ENCODE measurements at regions not wholly inside any gene's neighbourhood (a gene's known extent, or its start where the extent isn't known, plus 50 kb on each side); places are given as distances from the start of the nearest gene placed in this dataset.

GRCh38 chr1:39085174-39085573, 59.0 kb downstream of the NDUFS5 start:
- Histone ChIP-seq H3K9ac (ENCODE audit: insufficient read depth, low read length, poor library complexity, severe bottlenecking) (no peak overlapping the region), H2AFZ (ENCODE audit: insufficient read depth, low read depth, low read length, poor library complexity, severe bottlenecking) (no peak overlapping the region), H3K79me2 (ENCODE audit: insufficient read depth, low read length) (no peaks in the 10 kb centered on the region), H4K20me1 (ENCODE audit: insufficient read depth, low read length) (no peaks in the 10 kb centered on the region), H3K4me2 (replicated peaks; ENCODE audit: extremely low read depth, low read length, poor library complexity, severe bottlenecking) (no peak overlapping the region), H3K4me1 (ENCODE audit: control insufficient read depth in 1 of 2, insufficient read depth in 2 of 2, low read length in 2 of 2) (peaks cover 4 to 13% of the 10 kb centered on the region in 2 donors), H3K27ac (ENCODE audit: low read depth in 1 of 2, low read length in 2 of 2) (no peak overlapping the region), H3K9me3 (replicated peaks in 1 of 2; ENCODE audit: control insufficient read depth in 1 of 2, insufficient read depth in 1 of 2, low read length in 2 of 2) (peaks cover 0 to 4% of the 10 kb centered on the region in 2 donors), H3K27me3 (ENCODE audit: control insufficient read depth in 2 of 2, insufficient read depth in 2 of 2, low read length in 2 of 2) (peaks cover 25 to 33% of the 10 kb centered on the region in 2 donors), H3K36me3 (replicated peaks in 1 of 2; ENCODE audit: control insufficient read depth in 1 of 2, insufficient read depth in 2 of 2, low read length in 2 of 2) (no peaks in the 10 kb centered on the region), H3K4me3 (replicated peaks in 1 of 3; ENCODE audit: low read depth in 2 of 3, low read length in 3 of 3) (no peak overlapping the region)
- H3K4me3 Mint-ChIP-seq: no peak overlapping the region
- peaks cover 23 to 43% (median 34%) of the 10 kb centered on the region in 3 donors for H3K27me3 Mint-ChIP-seq (ENCODE audit: low read depth in 3 of 3)
- no peak for DNase-seq
- H3K9me3 Mint-ChIP-seq: peaks cover 0 to 3% (median 0%) of the 10 kb centered on the region in 7 donors
- H3K36me3 Mint-ChIP-seq: peaks cover 0 to 6% of the 10 kb centered on the region in 2 donors
- intact Hi-C loops (cut with micrococcal nuclease): no loop called here
- TF ChIP-seq, protein P1, sequence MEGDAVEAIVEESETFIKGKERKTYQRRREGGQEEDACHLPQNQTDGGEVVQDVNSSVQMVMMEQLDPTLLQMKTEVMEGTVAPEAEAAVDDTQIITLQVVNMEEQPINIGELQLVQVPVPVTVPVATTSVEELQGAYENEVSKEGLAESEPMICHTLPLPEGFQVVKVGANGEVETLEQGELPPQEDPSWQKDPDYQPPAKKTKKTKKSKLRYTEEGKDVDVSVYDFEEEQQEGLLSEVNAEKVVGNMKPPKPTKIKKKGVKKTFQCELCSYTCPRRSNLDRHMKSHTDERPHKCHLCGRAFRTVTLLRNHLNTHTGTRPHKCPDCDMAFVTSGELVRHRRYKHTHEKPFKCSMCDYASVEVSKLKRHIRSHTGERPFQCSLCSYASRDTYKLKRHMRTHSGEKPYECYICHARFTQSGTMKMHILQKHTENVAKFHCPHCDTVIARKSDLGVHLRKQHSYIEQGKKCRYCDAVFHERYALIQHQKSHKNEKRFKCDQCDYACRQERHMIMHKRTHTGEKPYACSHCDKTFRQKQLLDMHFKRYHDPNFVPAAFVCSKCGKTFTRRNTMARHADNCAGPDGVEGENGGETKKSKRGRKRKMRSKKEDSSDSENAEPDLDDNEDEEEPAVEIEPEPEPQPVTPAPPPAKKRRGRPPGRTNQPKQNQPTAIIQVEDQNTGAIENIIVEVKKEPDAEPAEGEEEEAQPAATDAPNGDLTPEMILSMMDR (IDR thresholded peaks at IDR 0.05): no peak
- 100% methylated on average over 2 of the region's 4 CpGs for WGBS (ENCODE audit: insufficient coverage)
- peaks cover 18% of the 10 kb centered on the region for H3K4me1 Mint-ChIP-seq
- no peak overlapping the region for H3K27ac Mint-ChIP-seq

GRCh38 chr1:39086386-39086785, 60.2 kb downstream of the NDUFS5 start:
- no peak overlapping the region for H2AFZ ChIP-seq (ENCODE audit: insufficient read depth, low read depth, low read length, poor library complexity, severe bottlenecking)
- intact Hi-C loops (cut with micrococcal nuclease): no loop called here

More at GRCh38 chr1:39086386-39086785, 60.2 kb downstream of the NDUFS5 start:
- TF ChIP-seq, protein P1 (IDR thresholded peaks at IDR 0.05): no peak
- Histone ChIP-seq H3K27me3 (ENCODE audit: control insufficient read depth in 2 of 2, insufficient read depth in 2 of 2, low read length in 2 of 2) (peaks cover 17 to 24% of the 10 kb centered on the region in 2 donors), H3K27ac (ENCODE audit: low read depth in 1 of 2, low read length in 2 of 2) (no peak overlapping the region), H3K4me2 (replicated peaks; ENCODE audit: extremely low read depth, low read length, poor library complexity, severe bottlenecking) (no peak overlapping the region), H3K4me3 (replicated peaks in 1 of 3; ENCODE audit: low read depth in 2 of 3, low read length in 3 of 3) (no peak overlapping the region), H3K4me1 (ENCODE audit: control insufficient read depth in 1 of 2, insufficient read depth in 2 of 2, low read length in 2 of 2) (peaks cover 0 to 8% of the 10 kb centered on the region in 2 donors), H3K79me2 (ENCODE audit: insufficient read depth, low read length) (no peaks in the 10 kb centered on the region), H3K36me3 (replicated peaks in 1 of 2; ENCODE audit: control insufficient read depth in 1 of 2, insufficient read depth in 2 of 2, low read length in 2 of 2) (no peaks in the 10 kb centered on the region), H3K9ac (ENCODE audit: insufficient read depth, low read length, poor library complexity, severe bottlenecking) (no peak overlapping the region), H3K9me3 (replicated peaks in 1 of 2; ENCODE audit: control insufficient read depth in 1 of 2, insufficient read depth in 1 of 2, low read length in 2 of 2) (peaks cover 0 to 4% of the 10 kb centered on the region in 2 donors), H4K20me1 (ENCODE audit: insufficient read depth, low read length) (no peaks in the 10 kb centered on the region)
- WGBS (ENCODE audit: insufficient coverage): no CpG with 5 or more reads among the region's 3 CpGs
- H3K4me3 Mint-ChIP-seq: no peak overlapping the region
- H3K27ac Mint-ChIP-seq: no peak overlapping the region
- peaks cover 16 to 34% (median 26%) of the 10 kb centered on the region in 3 donors for H3K27me3 Mint-ChIP-seq (ENCODE audit: low read depth in 3 of 3)
- peaks cover 13% of the 10 kb centered on the region for H3K4me1 Mint-ChIP-seq
- peaks cover 0 to 3% of the 10 kb centered on the region in 2 donors for H3K36me3 Mint-ChIP-seq
- no peak for DNase-seq
- H3K9me3 Mint-ChIP-seq: peaks cover 0 to 3% (median 0%) of the 10 kb centered on the region in 7 donors

Data from CD14-positive monocyte (primary cell).